Stimulated activated CD4-positive, alpha-beta T cell treated with anti-CD3 and anti-CD28 coated beads, TNF-alpha, amount 100 ng/mL, for 24 hours (primary cell): ENCODE measurements at regions not wholly inside any gene's neighbourhood (a gene's known extent, or its start where the extent isn't known, plus 50 kb on each side); places are given as distances from the start of the nearest gene placed in this dataset.
"Not testable (repeated sequence)": the region's sequence is repeated elsewhere in the genome, so short reads cannot be mapped to it uniquely, and the experiment has no call there.

Experiments used
- DNase-seq, 3 experiments: peaks; one replicate each; pipeline ENCODE4 v3.0.0-alpha.2; 2020; ENCODE audit warnings: low read depth in 3 of 3

DNA sequence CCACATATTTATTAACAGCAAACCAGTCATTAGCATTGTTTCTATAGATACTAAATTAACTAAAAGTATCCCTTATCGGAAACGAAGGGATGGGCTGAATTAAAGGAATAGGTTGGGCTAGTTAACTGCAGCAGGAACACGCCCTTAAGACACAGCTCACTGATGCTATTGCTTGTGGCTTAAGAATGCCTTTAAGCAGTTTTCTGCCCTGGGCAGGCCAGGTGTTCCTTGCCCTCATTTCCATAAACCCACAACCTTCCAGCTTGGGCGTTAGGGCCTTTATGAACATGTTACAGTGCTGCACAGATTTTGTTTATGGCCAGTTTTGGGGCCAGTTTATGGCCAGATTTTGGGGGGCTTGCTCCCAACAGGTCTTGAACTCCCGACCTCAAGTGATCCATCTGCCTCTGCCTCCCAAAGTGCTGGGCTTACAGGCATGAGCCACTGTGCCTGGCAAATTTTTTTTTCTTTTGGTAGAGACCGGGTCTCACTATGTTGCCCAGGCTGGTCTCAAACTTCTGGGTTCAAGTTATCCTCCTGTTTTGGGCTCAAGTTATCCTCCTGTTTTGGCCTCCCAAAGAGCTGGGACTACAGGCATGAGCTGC is 90.1 kb upstream of the GRIN2A start:
- not testable (repeated sequence) for DNase-seq

DNA sequence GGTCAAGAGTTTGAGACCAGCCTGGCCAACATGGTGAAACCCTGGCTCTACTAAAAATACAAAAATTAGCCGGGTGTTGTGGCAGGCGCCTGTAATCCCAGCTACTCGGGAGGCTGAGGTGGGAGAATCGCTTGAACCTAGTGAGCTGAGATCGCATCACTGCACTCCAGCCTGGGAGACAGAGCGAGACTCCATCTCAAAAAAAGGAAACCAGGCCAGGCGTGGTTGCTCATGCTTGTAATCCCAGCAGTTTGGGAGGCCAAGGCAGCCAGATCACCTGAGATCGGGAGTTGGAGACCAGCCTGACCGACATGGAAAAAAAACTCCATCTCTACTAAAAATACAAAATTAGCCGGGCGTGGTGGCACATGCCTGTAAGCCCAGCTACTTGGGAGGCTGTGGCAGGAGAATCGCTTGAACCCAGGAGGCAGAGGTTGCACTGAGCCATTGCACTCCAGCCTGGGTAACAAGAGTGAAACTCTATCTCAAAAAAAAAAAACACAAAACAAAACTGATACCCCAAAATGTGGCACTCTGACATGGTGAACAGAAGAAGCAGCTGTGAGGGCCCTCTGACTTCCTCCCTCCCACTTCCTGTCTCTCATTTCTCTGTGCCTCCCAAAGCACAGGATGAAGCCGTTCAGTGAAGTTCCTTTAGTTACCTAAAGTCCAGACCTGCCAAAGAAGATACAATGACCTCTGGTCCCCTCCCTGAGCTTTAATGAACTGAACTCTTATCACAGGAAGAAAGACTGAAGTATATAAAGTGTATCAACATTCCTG is 93.2 kb upstream of the GRIN2A start:
- not testable (repeated sequence) for DNase-seq

DNA sequence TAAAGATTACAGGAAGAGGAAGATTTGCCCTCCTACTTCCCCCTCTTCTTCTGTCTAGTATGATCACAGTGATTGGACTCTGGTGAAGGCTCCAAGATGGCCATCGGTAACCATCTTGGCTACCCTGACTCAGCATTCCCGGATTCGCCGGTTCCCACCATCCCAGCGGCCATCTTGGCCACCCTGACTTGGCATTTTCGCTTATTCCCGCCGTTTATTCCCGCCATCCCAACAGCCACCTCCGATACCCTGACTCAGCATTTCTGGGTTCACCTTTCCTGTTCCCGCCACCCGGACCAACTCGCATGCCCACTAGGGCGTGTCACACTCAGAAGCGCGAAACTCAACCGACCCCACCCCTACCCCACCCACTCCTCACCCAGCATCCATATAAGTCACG is 95.4 kb upstream of the GRIN2A start:
- no peak for DNase-seq

DNA sequence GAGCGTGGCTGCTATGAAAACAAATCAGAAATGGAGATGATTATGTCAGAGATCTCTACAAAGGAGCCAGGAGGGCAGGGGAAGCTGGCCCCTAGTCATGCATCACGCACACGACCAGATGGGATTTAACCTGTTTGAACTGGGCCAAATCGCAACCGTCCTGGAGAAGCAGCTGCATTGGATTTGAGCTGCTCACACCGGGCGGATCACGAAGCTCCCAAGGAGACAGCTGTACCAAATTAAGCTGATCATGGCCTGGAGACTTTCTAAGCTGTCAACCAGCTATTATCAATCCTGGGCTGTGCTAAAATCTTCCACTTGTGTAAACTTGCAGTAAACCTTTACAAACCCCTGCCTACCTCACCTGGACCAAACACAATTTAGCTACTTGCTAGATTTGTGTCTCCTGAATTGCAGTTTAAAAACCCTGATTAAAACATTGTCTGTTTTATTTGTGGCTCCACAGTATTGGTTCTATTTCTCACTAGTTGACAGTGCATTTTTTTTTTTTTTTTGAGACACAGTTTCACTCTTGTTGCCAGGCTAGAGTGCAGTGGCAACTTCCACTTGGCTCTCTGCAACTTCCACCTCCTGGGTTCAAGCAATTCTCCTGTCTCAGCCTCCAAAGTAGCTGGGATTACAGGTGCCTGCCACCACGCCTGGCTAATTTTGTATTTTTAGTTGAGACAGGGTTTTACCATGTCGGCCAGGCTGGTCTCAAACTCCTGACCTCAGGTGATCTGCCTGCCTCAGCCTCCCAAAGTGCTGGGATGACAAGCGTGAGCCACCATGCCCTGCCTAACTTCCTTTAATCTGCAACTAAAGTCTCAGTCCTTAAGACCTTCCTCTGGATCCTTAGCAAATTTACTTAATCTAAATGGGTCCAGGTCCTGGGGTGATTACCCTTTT is 98.3 kb upstream of the GRIN2A start:
- no peak for DNase-seq

- no peak for DNase-seq
These were observed 100.1 kb upstream of the GRIN2A start for GRCh38 chr16:10282367-10282766.

GRCh38 chr16:10283246-10283645 is 101.0 kb upstream of the GRIN2A start:
- DNase-seq: not testable (repeated sequence)

DNA sequence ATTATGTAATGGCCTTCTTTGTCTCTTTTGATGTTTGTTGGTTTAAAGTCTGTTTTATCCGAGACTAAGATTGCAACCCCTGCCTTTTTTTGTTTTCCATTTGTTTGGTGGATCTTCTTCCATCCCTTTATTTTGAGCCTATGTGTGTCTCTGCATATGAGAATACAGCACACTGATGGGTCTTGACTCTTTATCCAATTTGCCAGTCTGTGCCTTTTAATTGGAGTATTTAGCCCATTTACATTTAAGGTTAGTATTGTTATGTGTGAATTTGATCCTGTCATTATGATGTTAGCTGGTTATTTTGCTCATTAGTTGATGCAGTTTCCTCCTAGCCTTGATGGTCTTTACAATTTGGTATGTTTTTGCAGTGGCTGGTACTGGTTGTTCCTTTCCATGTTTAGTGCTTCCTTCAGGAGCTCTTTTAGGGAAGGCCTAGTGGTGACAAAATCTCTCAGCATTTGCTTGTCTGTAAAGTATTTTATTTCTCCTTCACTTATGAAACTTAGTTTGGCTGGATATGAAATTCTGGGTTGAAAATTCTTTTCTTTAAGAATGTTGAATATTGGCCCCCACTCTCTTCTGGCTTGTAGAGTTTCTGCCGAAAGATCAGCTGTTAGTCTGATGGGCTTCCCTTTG is 95.3 kb upstream of the ATF7IP2 start:
- not testable (repeated sequence) for DNase-seq

DNA sequence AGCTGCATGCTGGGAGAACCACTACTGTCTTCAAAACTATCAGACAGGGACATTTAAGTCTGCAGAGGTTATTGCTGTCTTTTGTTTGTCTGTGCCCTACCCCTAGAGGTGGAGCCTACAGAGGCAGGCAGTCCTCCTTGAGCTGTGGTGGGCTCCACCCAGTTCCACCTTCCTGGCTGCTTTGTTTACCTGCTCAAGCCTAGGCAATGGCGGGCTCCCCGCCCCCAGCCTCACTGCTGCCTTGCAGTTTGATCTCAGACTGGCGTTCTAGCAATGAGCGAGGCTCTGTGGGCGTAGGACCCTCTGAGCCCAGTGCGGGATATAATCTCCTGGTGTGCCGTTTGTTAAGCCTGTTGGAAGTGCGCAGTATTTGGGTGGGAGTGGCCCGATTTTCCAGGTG is 93.7 kb upstream of the ATF7IP2 start:
- DNase-seq: not testable (repeated sequence)

DNA sequence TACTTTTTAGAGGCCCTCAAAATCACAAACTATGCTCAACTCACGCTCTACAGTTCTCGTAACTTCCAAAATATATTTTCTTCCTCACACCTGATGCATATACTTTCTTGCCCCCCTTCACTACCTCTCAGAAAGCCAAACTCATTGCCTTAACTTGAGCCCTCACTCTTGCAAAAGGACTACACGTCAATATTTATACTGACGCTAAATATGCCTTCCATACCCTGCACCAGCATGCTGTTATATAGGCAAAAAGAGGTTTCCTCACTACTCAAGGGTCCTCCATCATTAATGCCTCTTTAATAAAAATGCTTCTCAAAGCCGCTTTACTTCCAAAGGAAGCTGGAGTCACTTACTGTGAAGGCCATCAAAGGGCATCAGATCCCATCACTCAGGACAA is 92.9 kb upstream of the ATF7IP2 start:
- not testable (repeated sequence) for DNase-seq

DNA sequence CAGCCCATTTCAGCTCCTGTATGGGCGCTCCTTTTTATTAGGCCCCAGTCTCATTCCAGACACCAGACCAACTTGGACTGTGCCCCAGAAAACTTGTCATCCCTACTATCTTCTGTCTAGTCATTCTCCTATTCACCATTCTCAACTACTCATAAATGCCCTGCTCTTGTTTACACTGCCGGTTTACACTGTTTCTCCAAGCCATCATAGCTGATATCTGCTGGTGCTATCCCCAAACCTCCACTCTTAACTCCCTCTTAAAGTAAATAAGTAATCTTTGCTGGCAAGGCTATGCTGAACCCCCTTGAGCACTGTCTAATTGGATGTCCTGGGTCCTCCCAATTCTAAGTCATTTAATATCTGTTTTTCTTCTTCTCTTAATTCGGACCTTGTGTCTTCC is 91.7 kb upstream of the ATF7IP2 start:
- DNase-seq: not testable (repeated sequence)

DNA sequence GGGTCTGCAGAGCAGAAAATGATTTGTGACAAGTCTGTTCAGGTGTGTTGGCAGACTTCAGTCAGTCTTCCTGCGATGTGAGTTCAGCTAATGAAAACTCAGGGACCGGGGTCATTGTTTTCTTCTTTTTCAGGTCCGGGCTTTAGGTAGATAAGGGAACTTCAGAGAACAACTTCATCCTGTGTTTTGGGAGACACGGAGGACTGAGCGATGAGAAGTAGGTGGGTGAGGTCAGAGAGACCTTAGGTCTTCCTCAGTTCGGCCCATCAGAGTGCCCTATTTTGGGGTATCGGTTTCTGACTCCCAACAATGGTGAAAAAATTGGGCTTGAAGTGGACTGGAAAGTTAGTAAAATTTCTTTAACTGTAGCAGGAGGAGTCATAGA is 88.9 kb upstream of the ATF7IP2 start:
- DNase-seq: no peak

DNA sequence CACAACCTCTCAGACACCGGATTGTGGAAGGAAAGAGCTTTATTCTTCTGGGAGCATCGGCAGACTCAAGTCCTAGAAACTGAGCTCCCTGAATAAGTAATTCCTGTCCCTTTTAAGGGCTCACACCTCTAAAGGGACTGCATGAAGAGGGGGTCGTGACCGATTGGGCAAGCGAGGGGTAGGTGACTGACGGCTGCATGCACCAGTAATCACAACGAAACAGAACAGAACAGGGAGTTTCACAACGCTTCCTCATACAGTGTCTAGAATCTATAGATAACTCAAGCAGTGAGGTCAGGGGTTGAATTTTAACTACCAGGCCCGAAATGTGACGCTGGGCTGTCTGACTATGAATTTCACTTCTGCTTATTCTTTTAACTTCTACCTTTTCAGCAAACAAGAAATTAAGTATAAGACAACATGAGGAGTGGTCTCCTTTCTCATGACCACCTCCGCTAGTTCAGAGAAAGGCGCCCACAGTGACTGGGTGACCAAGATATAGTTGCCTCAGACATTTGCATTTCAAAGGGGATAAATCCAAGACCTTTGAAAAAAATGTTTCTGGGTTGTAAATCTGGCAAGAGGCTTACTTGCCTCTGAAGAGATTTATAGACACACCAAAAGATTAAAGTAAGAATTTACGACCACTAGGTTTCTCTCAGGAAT is 88.4 kb upstream of the ATF7IP2 start:
- no peak for DNase-seq

- no peak for DNase-seq
These were observed 85.0 kb upstream of the ATF7IP2 start for GRCh38 chr16:10300905-10301304.

- not testable (repeated sequence) for DNase-seq
These were observed 84.3 kb upstream of the ATF7IP2 start for GRCh38 chr16:10301547-10301946.

DNA sequence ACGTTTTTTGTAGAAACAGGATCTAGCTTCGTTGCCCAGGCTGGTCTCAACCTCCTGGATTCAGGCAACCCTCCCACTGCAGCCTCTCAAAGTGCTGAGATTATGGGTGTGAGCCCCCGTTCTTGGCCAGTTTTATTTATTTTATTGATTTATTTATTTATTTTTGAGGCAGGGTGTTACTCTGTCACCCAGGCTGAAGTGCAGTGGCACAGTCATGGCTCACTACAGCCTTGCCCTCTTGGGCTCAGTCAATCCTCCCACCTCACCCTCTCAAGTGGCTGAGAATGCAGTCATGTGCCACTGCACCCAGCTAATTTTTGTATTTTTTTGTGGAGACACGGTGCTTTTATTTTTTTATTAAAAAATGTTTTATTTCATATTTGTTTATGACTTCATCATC is 79.9 kb upstream of the ATF7IP2 start:
- no peak for DNase-seq

- DNase-seq: no peak
These were observed 77.3 kb upstream of the ATF7IP2 start for GRCh38 chr16:10308305-10309193.

- DNase-seq: no peak
These were observed 76.5 kb upstream of the ATF7IP2 start for GRCh38 chr16:10309271-10309932.

DNA sequence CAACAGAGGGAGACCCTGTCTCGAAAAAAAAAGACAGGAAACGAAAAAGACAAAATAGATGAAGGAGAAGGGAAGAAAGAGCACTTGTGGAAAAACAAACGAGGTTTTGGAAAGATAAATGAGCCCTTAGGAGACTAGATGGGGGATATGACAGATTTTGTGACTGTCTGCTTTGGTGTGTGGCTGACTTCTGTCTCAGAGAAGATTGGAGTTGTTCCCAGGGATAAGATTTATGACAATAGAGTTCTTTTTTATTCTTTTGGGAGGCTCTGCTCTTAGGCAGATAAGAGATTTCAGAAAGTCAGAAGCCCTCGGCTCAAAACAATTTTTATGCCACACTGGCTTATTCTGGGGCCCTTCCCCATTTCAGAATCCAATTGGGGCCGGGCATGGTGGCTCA is 73.9 kb upstream of the ATF7IP2 start:
- DNase-seq: no peak

GRCh38 chr16:10312784-10313724 is 72.8 kb upstream of the ATF7IP2 start:
- DNase-seq: no peak
